ENCODE measurements at regions not wholly inside any gene's neighbourhood (a gene's known extent, or its start where the extent isn't known, plus 50 kb on each side); places are given as distances from the start of the nearest gene placed in this dataset.

- Mint-ChIP-seq H3K9me3 (no peaks in the 10 kb centered on the region), H3K4me1 (peaks cover 0 to 6% of the 10 kb centered on the region in 2 donors), H3K4me3 (no peak overlapping the region), H3K36me3 (no peaks in the 10 kb centered on the region), H3K27ac (no peak overlapping the region), H3K27me3 (ENCODE audit: low read depth in 2 of 2) (peaks cover 0 to 10% of the 10 kb centered on the region in 2 donors)
- intact Hi-C loops (cut with micrococcal nuclease) = no loop called here
- Histone ChIP-seq H3K27me3 (ENCODE audit: control insufficient read depth, insufficient read depth, low read length) (no peaks in the 10 kb centered on the region), H3K4me1 (ENCODE audit: control insufficient read depth, insufficient read depth, low read length) (no peaks in the 10 kb centered on the region), H3K4me3 (ENCODE audit: low read length) (no peak overlapping the region), H3K36me3 (ENCODE audit: control insufficient read depth, insufficient read depth, low read length) (no peaks in the 10 kb centered on the region), H3K9me3 (ENCODE audit: control insufficient read depth, insufficient read depth, low read length) (no peaks in the 10 kb centered on the region), H3K27ac (ENCODE audit: low read length) (no peak overlapping the region)
- no peak for TF ChIP-seq CTCF (IDR thresholded peaks at IDR 0.05)
- ATAC-seq (no peak), DNase-seq (no peak)
- WGBS (ENCODE audit: insufficient coverage) = 84% methylated on average over 3 of the region's 5 CpGs
These were observed 116.7 kb upstream of the NPAS2 start for GRCh38 chr2:100703213-100703612.

DNA sequence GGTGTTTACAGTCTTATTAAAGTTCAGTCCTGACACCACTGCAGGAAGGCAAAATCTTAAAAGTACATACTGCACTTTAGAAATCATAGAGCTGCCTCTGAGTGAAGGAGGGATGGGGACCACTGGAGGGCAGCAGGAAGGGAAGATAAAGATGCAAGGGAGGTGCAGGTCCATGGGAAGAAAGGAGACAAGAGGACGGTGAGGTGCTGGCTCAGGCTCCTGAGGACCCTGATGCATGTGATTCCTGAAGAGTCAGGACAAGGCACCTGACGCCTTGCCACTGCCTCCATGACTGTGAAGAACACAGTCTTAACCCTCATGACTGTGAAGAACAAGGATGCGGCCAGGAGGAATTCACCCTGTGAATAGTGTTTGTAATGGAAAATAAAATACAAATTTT is 116.2 kb upstream of the NPAS2 start:
- TF ChIP-seq CTCF (IDR thresholded peaks at IDR 0.05) = no peak
- Mint-ChIP-seq H3K27ac (no peak overlapping the region), H3K27me3 (ENCODE audit: low read depth in 2 of 2) (peaks cover 0 to 10% of the 10 kb centered on the region in 2 donors), H3K4me1 (peaks cover 0 to 6% of the 10 kb centered on the region in 2 donors), H3K4me3 (no peak overlapping the region), H3K9me3 (no peaks in the 10 kb centered on the region), H3K36me3 (no peaks in the 10 kb centered on the region)
- Histone ChIP-seq H3K27ac (ENCODE audit: low read length) (no peak overlapping the region), H3K36me3 (ENCODE audit: control insufficient read depth, insufficient read depth, low read length) (no peaks in the 10 kb centered on the region), H3K4me1 (ENCODE audit: control insufficient read depth, insufficient read depth, low read length) (no peaks in the 10 kb centered on the region), H3K27me3 (ENCODE audit: control insufficient read depth, insufficient read depth, low read length) (no peaks in the 10 kb centered on the region), H3K4me3 (ENCODE audit: low read length) (no peak overlapping the region), H3K9me3 (ENCODE audit: control insufficient read depth, insufficient read depth, low read length) (no peaks in the 10 kb centered on the region)
- WGBS (ENCODE audit: insufficient coverage) = 77% methylated on average over 3 of the region's 3 CpGs
- intact Hi-C loops (cut with micrococcal nuclease) = no loop called here
- ATAC-seq (no peak), DNase-seq (no peak)

GRCh38 chr2:100704156-100704555 is 115.8 kb upstream of the NPAS2 start:
- Mint-ChIP-seq H3K27ac (no peak overlapping the region), H3K36me3 (no peaks in the 10 kb centered on the region), H3K4me3 (no peak overlapping the region), H3K27me3 (ENCODE audit: low read depth in 2 of 2) (peaks cover 0 to 10% of the 10 kb centered on the region in 2 donors), H3K9me3 (no peaks in the 10 kb centered on the region), H3K4me1 (peaks cover 0 to 6% of the 10 kb centered on the region in 2 donors)
- 93% methylated on average over 7 of the region's 7 CpGs for WGBS (ENCODE audit: insufficient coverage)
- Histone ChIP-seq H3K27me3 (ENCODE audit: control insufficient read depth, insufficient read depth, low read length) (no peaks in the 10 kb centered on the region), H3K9me3 (ENCODE audit: control insufficient read depth, insufficient read depth, low read length) (no peaks in the 10 kb centered on the region), H3K27ac (ENCODE audit: low read length) (no peak overlapping the region), H3K4me1 (ENCODE audit: control insufficient read depth, insufficient read depth, low read length) (no peaks in the 10 kb centered on the region), H3K36me3 (ENCODE audit: control insufficient read depth, insufficient read depth, low read length) (no peaks in the 10 kb centered on the region), H3K4me3 (ENCODE audit: low read length) (no peak overlapping the region)
- DNase-seq = no peak
- intact Hi-C loops (cut with micrococcal nuclease) = no loop called here
- no peak for ATAC-seq
- no peak for TF ChIP-seq CTCF (IDR thresholded peaks at IDR 0.05)

GRCh38 chr2:100704711-100705110 is 115.2 kb upstream of the NPAS2 start:
- no peaks in the 10 kb centered on the region for H3K4me1 ChIP-seq (ENCODE audit: control insufficient read depth, insufficient read depth, low read length)
- 87% methylated on average over 8 of the region's 8 CpGs for WGBS (ENCODE audit: insufficient coverage)
- no peaks in the 10 kb centered on the region for H3K36me3 Mint-ChIP-seq
- H3K9me3 ChIP-seq (ENCODE audit: control insufficient read depth, insufficient read depth, low read length) = no peaks in the 10 kb centered on the region
- peaks cover 0 to 10% of the 10 kb centered on the region in 2 donors for H3K27me3 Mint-ChIP-seq (ENCODE audit: low read depth in 2 of 2)
- ATAC-seq (no peak), DNase-seq (no peak)
- H3K4me3 ChIP-seq (ENCODE audit: low read length) = no peak overlapping the region
- H3K4me1 Mint-ChIP-seq = peaks cover 0 to 6% of the 10 kb centered on the region in 2 donors
- intact Hi-C loops (cut with micrococcal nuclease) = no loop called here
- H3K27ac ChIP-seq (ENCODE audit: low read length) = no peak overlapping the region
- no peaks in the 10 kb centered on the region for H3K9me3 Mint-ChIP-seq
- H3K4me3 Mint-ChIP-seq = no peak overlapping the region
- no peak overlapping the region for H3K27ac Mint-ChIP-seq
- TF ChIP-seq CTCF (IDR thresholded peaks at IDR 0.05) = no peak
- H3K27me3 ChIP-seq (ENCODE audit: control insufficient read depth, insufficient read depth, low read length) = no peaks in the 10 kb centered on the region
- H3K36me3 ChIP-seq (ENCODE audit: control insufficient read depth, insufficient read depth, low read length) = no peaks in the 10 kb centered on the region
